HEK293 (cell line): ENCODE measurements at regions not wholly inside any gene's neighbourhood (a gene's known extent, or its start where the extent isn't known, plus 50 kb on each side); places are given as distances from the start of the nearest gene placed in this dataset.

Experiments used
- CTCF ChIP-seq: fragments of 450-650 bp; formaldehyde crosslinking; IDR thresholded peaks from 2 replicates; pipeline ENCODE4 v1.5.1; 2016; ENCODE audit warnings: missing biosample characterization, missing genetic modification characterization
- HIC1 ChIP-seq: fragments of 450-650 bp; formaldehyde crosslinking; IDR thresholded peaks from 2 replicates; pipeline ENCODE4 v1.5.1; 2016; ENCODE audit warnings: missing biosample characterization, missing genetic modification characterization
- HOXA7 ChIP-seq: sonication (generic); formaldehyde crosslinking; IDR thresholded peaks from 2 replicates; pipeline ENCODE4 v1.8.1; 2022; ENCODE audit warnings: missing genetic modification reagents, borderline replicate concordance
- KLF1 ChIP-seq: fragments of 450-650 bp; formaldehyde crosslinking; IDR thresholded peaks from 2 replicates; pipeline ENCODE4 v1.5.1; 2016; ENCODE audit warnings: missing biosample characterization, missing genetic modification characterization
- YY1 ChIP-seq: fragments of 450-650 bp; formaldehyde crosslinking; IDR thresholded peaks from 2 replicates; pipeline ENCODE4 v1.5.1; 2018; ENCODE audit warnings: missing biosample characterization, missing genetic modification characterization
- ZFP41 ChIP-seq: fragments of 450-650 bp; formaldehyde crosslinking; IDR thresholded peaks from 2 replicates; pipeline ENCODE4 v1.5.1; 2016; ENCODE audit warnings: missing biosample characterization, missing genetic modification characterization, borderline replicate concordance
- ZNF274 ChIP-seq, 2 experiments: fragments of 200-500 bp in 1 of 2; fragments of 450-650 bp in 1 of 2; sonication (Bioruptor generic) in 1 of 2; formaldehyde crosslinking in 1 of 2; IDR thresholded peaks; 2 replicates each; pipeline versions ENCODE4 v1.5.1 to v1.6.1; 2014 to 2016; ENCODE audit warnings: borderline replicate concordance in 1 of 2, inconsistent platforms in 1 of 2, low read length in 1 of 2, missing biosample characterization in 1 of 2, missing genetic modification characterization in 1 of 2
- ZNF416 ChIP-seq: fragments of 450-650 bp; formaldehyde crosslinking; IDR thresholded peaks from 2 replicates; pipeline ENCODE4 v1.5.1; 2016; ENCODE audit warnings: missing biosample characterization, missing genetic modification characterization
- ZNF514 ChIP-seq: fragments of 450-650 bp; formaldehyde crosslinking; IDR thresholded peaks from 2 replicates; pipeline ENCODE4 v1.5.1; 2016; ENCODE audit warnings: missing biosample characterization, missing genetic modification characterization

- TF ChIP-seq CTCF (tag by site-specific recombination) (no peak), HOXA7 (no peak), ZNF416 (no peak), ZFP41 (tag by site-specific recombination) (no peak), YY1 (tag by site-specific recombination) (no peak), HIC1 (tag by site-specific recombination) (no peak), KLF1 (tag by site-specific recombination) (no peak), ZNF514 (tag by site-specific recombination) (no peak), ZNF274 (IDR thresholded peaks at IDR 0.05; ENCODE audit: low read length) (no peak), ZNF274 (tag by site-specific recombination; IDR thresholded peaks at IDR 0.05; ENCODE audit: borderline replicate concordance) (no peak)
Observed at GRCh38 chr7:16356301-16356958, 64.9 kb downstream of the CRPPA start.
